Left lung (tissue), 4 donors: ENCODE measurements at regions not wholly inside any gene's neighbourhood (a gene's known extent, or its start where the extent isn't known, plus 50 kb on each side); places are given as distances from the start of the nearest gene placed in this dataset.

Experiments
- ATAC-seq: fragments of 200-7000 bp; cut with Tn5 transposase; one replicate; pipeline ENCODE4 v1.9.1; 2020; ENCODE audit warnings: moderate library complexity
- DNase-seq, 4 donors: peaks; one replicate each; pipeline ENCODE4 v3.0.0-alpha.2; 2013 to 2020
- H3K27ac ChIP-seq, 2 donors: fragments of 200-600 bp; sonication (generic) in 1 of 2; one replicate each; pipeline versions ENCODE4 v1.5.0 to v1.8.0; 2020 to 2021
- H3K27me3 ChIP-seq, 2 donors: fragments of 200-600 bp; sonication (generic) in 1 of 2; one replicate each; pipeline versions ENCODE4 v1.5.0 to v1.8.0; 2020 to 2021
- H3K36me3 ChIP-seq, 2 donors: fragments of 200-600 bp; sonication (generic) in 1 of 2; one replicate each; pipeline versions ENCODE4 v1.5.0 to v1.8.0; 2020 to 2021
- H3K4me1 ChIP-seq, 2 donors: fragments of 200-600 bp; one replicate each; pipeline ENCODE4 v1.8.0; 2021
- H3K4me3 ChIP-seq, 2 donors: fragments of 200-600 bp; sonication (generic) in 1 of 2; one replicate each; pipeline versions ENCODE4 v1.5.0 to v1.8.0; 2020 to 2021; ENCODE audit warnings: mild to moderate bottlenecking in 1 of 2
- H3K9me3 ChIP-seq, 2 donors: fragments of 200-600 bp; sonication (generic) in 1 of 2; one replicate each; pipeline versions ENCODE4 v1.5.0 to v1.8.0; 2020 to 2021
- CTCF ChIP-seq, 2 donors: fragments of 200-600 bp; sonication (generic) in 1 of 2; IDR thresholded peaks; one replicate each; pipeline versions ENCODE4 v1.5.0 to v1.8.0; 2021; ENCODE audit warnings: antibody characterized with exemption in 2 of 2
- intact Hi-C, 2 donors: fragments of 100-400 bp; cut with DNase I; formaldehyde crosslinking; loops; one replicate each; pipeline versions ENCODE4 v1.11.2 to v1.14.2; 2022
- donor health status: DM: no; HTN: yes; CAD: no.
- donor health status: DM: no; HTN: no; CAD: no.

GRCh38 chr17:71464751-71465150 is 656.1 kb upstream of the SOX9 start:
- DNase-seq = peak in 1 of 4 donors; percentile 3
- H3K27ac ChIP-seq = no peak overlapping the region
- no peak for ATAC-seq
- TF ChIP-seq CTCF (IDR thresholded peaks at IDR 0.05) = no peak
- intact Hi-C loops = no loop called here
- no peak overlapping the region for H3K4me3 ChIP-seq
- H3K9me3 ChIP-seq = no peaks in the 10 kb centered on the region
- H3K36me3 ChIP-seq = no peaks in the 10 kb centered on the region
- H3K4me1 ChIP-seq = no peaks in the 10 kb centered on the region
- H3K27me3 ChIP-seq = no peaks in the 10 kb centered on the region

GRCh38 chr17:71467719-71468118 is 653.1 kb upstream of the SOX9 start:
- no peak for TF ChIP-seq CTCF (IDR thresholded peaks at IDR 0.05)
- Histone ChIP-seq H3K36me3 (no peaks in the 10 kb centered on the region), H3K4me3 (no peak overlapping the region), H3K9me3 (no peaks in the 10 kb centered on the region), H3K27ac (no peak overlapping the region), H3K4me1 (no peaks in the 10 kb centered on the region), H3K27me3 (no peaks in the 10 kb centered on the region)
- DNase-seq = no peak
- intact Hi-C loops = no loop called here
- ATAC-seq = no peak

- no peak for DNase-seq
- Histone ChIP-seq H3K4me3 (no peak overlapping the region), H3K9me3 (no peaks in the 10 kb centered on the region), H3K4me1 (no peaks in the 10 kb centered on the region), H3K36me3 (no peaks in the 10 kb centered on the region), H3K27me3 (no peaks in the 10 kb centered on the region), H3K27ac (no peak overlapping the region)
- no peak for ATAC-seq
- no peak for TF ChIP-seq CTCF (IDR thresholded peaks at IDR 0.05)
- intact Hi-C loops = no loop called here
These were observed 650.8 kb upstream of the SOX9 start for GRCh38 chr17:71470062-71470461.

GRCh38 chr17:71472809-71473789 is 647.7 kb upstream of the SOX9 start:
- intact Hi-C loops = no loop called here

More at GRCh38 chr17:71472809-71473789, 647.7 kb upstream of the SOX9 start:
- DNase-seq = peak in 2 of 4 donors; percentile 16 to 58
- H3K9me3 ChIP-seq = no peaks in the 10 kb centered on the region
- H3K4me3 ChIP-seq = no peak overlapping the region
- no peak overlapping the region for H3K27ac ChIP-seq
- no peaks in the 10 kb centered on the region for H3K27me3 ChIP-seq
- peak; percentile 87 for ATAC-seq
- TF ChIP-seq CTCF (IDR thresholded peaks at IDR 0.05) = peak; percentile 33 to 39
- H3K36me3 ChIP-seq = no peaks in the 10 kb centered on the region
- H3K4me1 ChIP-seq = no peaks in the 10 kb centered on the region
